ENCODE measurements at regions not wholly inside any gene's neighbourhood (a gene's known extent, or its start where the extent isn't known, plus 50 kb on each side); places are given as distances from the start of the nearest gene placed in this dataset.

DNA sequence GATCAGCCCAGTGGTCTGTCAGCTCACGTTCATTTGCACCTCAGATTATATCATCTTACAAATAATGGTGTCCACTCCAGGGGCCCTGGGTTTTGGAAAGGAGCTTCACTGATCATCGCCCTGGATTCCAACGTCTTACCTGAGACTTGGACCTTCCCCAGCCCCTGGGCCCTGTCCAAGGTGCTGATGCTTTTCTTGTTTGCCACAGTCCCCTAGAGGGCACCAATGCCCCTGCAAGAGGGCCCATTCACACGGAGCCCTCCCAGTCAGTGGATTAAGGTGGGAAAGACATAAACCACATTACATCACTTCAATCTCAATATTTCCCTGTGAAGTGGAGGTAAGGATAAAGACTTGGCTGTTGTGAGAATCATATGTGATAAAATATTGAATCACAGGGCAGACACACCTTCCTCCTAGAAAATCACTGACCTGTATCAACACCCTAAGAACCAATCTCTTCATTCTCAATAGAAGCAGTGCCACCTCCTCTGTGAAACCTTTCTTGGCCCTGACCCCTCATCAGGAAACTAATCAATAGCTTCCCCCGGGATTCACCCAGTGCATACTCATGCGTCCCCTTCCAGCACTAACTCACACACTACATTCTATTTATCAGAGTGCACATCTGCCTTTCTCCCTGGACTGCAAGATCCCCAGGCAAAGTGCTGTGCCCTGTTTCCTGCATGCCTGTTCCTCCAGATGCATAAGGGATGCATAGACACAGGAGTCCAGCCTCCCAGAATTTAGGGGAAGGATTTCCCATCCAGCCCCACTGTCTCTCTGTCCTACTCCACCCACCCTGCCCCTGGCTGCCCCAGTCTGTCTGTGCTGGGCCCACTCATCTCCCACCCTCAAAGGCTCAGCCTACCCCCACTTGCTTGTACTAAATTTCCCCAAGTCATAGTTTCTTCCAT is 167.0 kb downstream of the BUD13 start:
- TF ChIP-seq ZNF274 (IDR thresholded peaks at IDR 0.05; ENCODE audit: low read depth, low read length) = no peak
- no peak overlapping the region for H3K4me3 ChIP-seq (ENCODE audit: low read length)

DNA sequence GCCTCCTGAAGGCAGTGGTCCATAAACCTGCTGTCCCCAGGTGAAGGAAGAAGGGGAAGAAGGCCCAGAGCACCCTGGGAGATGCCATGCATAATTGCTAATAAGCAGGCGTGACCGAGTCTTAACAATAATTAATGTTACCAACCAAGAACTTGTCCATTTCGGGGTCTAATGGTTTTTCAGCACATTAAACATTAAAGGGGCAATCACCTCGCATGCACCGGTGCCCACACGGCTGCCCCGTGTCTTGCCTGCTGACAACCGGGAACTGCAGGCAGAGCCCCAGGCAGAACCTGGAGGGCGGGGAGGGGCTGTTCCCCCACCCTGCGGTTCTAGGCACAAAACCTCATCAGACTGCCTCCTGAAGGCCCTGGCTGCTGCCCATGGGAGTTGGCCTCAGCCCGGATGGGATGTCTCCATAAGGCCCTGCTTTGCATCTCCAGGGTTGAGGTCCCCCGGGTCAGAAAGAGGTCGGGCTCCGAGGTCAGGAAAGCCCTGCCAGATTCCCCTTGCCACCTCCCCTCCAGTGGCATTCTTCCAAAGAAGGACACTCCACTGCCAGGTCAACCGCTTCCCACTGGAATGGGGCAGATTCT is 169.0 kb downstream of the BUD13 start:
- TF ChIP-seq ZNF274 (IDR thresholded peaks at IDR 0.05; ENCODE audit: low read depth, low read length) = no peak
- H3K4me3 ChIP-seq (ENCODE audit: low read length) = no peak overlapping the region

DNA sequence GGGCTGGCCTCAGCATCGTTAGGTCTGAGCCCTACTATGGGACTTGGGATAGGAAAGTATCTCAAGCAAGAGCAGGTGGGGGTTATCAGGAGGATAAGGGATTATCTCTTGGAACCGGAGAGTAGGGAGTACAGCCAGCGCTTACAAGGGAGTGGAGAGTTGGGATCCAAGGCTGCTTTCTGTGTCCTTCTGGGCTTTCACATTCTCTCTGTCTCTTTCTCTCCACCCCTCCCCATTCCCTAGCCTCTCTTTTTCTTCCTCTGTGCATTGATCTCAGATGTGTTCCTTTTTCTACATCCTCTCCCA is 170.2 kb downstream of the BUD13 start:
- no peak overlapping the region for H3K4me3 ChIP-seq (ENCODE audit: low read length)
- no peak for TF ChIP-seq ZNF274 (IDR thresholded peaks at IDR 0.05; ENCODE audit: low read depth, low read length)

DNA sequence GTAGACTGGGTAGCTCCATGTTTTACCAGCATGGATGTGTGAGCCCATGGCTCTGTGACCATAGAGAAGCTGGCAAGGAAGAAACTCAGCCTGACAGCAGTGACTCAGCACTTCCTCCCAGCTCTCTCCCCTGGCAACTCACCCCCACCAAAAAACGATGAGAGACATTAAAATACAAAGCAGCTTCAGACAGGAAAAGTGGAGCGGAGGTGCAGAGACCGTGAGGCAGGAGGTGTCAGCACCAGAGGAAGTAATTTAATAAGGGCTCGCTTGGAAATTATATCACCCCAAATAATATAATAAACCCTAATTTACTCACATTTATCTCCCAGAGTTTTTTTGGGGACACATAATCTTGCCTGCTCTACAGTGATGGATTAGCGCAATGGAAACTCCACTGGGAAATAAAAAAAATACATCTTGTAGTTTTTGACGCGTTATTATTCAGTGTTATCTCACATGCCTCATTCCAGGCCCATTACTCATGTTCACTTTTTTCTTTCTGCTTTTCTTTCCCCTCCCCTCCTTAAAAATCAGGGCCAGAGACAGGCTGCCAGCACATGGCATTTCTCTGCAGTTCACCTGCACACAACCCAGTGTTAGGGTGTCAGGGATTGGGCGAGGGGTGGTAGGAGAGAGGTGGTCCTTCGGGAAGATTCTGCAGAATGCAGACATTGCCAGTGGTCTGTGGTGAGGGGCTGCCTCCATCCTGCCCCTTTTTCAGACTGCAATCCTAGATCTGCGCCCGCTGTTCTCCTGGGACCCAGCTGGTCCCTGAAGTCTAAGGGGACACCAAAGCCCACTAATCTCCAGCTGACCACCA is 170.8 kb downstream of the BUD13 start:
- no peak overlapping the region for H3K4me3 ChIP-seq (ENCODE audit: low read length)
- TF ChIP-seq ZNF274 (IDR thresholded peaks at IDR 0.05; ENCODE audit: low read depth, low read length) = no peak

DNA sequence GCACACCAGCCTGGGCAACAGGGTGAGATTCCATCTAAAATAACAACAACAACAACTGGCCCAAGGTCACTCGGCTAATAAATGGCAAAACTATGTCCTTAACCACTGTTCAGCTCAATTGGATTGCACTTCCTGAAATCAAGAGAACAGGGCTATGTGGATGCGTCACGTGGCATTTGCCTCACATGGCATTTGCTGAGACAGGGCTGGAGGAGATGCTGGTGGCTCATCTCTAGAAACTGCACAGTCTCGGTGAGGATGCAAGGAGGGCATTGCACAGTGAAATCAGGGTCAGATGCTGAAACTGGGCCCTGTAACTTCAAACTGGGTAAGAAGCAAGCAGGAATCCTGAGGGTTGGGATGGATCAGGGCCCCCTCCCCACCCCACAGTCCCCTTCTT is 171.9 kb downstream of the BUD13 start:
- no peak for TF ChIP-seq ZNF274 (IDR thresholded peaks at IDR 0.05; ENCODE audit: low read depth, low read length)
- H3K4me3 ChIP-seq (ENCODE audit: low read length) = no peak overlapping the region

DNA sequence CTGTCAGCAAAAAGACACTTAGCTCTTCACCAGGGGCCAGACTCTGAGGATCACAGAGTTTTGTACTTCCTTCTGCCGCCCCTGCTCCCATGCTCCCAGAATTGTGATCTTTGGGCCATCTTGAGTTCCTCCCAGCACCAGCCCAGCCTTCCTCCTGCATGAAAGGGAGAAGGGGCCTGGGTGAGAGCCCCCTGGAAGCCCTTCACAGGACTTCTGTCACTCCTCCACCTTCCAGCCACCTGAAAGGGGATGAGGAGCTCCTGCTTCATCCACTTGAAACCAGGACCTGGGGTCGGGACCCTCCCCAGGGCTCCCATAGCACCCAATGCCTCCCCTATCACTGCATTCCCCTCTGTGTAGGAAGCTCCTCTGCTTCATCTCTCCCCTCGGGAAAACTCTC is 174.2 kb downstream of the BUD13 start:
- TF ChIP-seq ZNF274 (IDR thresholded peaks at IDR 0.05; ENCODE audit: low read depth, low read length) = no peak
- H3K4me3 ChIP-seq (ENCODE audit: low read length) = no peak overlapping the region

DNA sequence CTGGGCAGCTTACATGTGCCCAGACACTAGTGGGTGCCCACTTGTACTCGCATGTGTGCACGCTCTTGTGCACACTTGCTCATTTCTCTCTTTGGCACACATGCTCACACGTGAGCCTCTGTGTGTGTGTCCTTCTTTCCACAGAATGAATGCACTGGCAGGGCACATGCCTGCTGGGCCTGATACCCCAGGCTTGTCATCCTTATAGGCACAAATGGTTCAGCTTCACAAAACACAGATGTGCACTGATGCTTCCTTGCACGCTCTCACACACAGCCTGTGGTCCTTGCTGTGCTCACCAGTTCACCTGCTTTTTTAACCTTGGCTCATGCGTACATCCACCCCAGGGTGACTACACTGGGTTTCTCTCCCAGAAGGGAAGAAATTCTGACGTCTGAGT is 174.8 kb downstream of the BUD13 start:
- TF ChIP-seq ZNF274 (IDR thresholded peaks at IDR 0.05; ENCODE audit: low read depth, low read length) = no peak
- H3K4me3 ChIP-seq (ENCODE audit: low read length) = no peak overlapping the region

DNA sequence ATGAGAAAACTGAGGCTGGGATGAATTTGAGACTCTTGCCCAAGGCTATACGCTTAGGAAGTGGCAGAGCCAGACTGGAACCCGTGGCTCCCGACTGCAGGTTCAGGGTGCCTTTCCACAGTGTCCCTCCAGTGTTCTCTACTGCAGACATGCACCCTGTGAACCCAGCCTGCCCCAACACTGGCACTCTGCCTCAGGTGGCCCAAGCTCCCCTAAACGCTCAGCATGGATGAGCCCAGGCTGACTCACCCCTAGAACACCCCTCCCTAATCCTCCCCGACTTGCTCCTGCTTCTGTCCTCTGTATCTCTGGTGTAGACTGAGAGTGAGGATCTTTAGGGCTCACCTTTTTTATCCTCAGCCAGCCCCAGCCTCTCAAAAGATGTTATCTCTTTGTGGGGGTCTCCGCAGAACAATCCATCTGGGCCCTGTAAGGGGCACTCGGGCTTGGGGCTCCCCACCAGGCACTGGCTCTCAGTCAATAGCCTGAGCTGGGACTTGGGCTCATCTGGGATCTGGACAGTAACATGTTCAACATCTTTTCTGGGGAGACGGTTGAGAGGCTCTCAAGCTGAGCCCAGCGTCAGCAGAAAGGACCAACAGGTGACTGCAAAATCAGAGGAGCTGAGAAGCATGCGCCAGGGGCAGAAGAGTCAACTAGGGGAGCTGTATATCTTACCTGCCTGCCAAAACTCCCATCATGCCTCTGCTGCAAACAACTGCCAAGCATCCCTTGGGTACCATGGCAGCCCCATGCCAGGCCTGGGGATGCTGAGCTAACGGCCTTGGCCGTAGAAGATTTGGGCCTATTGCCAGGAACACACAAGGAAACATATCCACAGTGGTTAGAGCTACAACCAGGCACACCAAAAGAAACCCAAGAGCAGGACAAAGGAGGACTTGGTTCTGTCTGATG is 176.2 kb downstream of the BUD13 start:
- no peak for TF ChIP-seq ZNF274 (IDR thresholded peaks at IDR 0.05; ENCODE audit: low read depth, low read length)
- H3K4me3 ChIP-seq (ENCODE audit: low read length) = no peak overlapping the region

DNA sequence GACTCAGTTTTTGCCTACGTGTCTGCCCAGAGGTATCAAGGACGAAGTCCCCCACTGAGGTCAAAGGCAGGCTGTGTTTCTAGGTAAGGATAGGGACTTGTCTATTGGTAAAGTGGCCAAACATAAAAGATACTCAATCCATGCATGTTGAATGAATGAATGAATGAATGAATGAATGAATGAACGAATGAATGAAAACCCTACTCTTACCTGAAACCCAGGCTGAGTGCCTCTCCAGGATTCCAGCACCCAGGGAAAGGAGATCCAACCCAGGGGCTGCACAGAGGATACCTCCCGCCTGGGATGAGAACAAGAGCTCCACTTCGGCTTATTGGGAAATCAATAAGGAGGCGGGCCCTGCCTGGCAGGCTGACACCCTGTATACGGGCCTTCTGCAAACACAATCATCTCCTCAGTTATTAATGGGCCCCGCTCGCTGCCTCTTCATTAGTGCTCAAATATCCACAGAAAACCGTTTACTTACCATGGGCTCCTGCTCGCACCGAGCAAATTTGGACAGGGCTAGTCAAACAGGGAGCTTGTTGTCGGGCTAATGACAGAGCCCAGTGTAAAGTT is 177.4 kb downstream of the BUD13 start:
- no peak overlapping the region for H3K4me3 ChIP-seq (ENCODE audit: low read length)
- TF ChIP-seq ZNF274 (IDR thresholded peaks at IDR 0.05; ENCODE audit: low read depth, low read length) = no peak

DNA sequence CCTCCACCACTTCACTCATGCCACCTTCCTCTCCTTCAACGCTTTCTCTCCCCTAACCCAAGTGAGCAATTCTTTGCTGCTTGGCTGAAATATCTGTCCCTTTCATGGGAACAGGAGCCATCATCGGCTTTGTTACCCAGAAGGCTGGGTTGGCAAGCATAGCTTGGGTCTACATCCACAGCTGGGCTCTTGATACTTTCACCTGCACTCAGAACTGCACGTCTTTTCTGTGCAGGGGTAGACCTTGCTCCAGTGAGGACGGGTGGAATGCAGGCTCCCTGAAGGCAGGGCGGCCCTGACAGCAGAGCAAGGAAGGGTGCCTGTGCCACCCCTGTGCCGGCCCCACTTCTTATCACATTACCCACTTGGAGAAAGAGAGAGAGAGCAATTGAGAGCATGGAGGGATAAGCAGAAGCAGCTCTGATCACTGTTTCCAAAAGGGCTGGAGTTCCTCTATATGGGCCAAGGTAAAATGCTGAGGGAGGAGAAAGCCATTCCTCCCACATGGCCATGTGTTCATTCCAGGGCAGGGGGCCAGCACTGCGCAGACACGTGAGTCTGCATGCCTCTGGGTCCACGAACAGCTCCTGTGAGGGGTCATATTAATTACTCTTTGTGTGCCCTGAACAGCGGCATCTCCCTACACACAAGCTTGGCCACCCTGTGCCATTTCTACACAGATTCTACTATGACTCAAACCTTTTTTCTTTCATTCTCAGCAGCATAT is 181.8 kb downstream of the BUD13 start:
- TF ChIP-seq ZNF274 (IDR thresholded peaks at IDR 0.05; ENCODE audit: low read depth, low read length) = no peak
- no peak overlapping the region for H3K4me3 ChIP-seq (ENCODE audit: low read length)

DNA sequence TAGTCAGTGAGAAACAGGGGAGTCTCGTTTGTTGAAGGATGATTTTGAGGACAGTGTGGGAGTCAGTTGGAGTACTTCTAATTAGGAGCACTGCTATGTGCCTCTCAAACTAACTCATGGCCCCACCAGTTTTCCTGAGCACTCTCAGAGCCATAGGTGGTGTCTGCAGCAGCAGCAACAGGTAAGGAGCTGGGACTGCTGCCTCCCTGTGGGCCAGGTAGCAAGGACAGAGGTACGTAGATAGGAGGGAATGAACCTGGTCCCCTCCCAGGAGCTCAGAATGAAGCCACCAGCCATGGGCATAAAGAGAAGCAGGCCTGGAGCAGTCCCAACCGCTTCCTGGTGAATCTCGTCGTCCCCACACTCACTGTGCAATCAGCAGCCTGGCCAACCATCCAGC is 183.4 kb downstream of the BUD13 start:
- no peak overlapping the region for H3K4me3 ChIP-seq (ENCODE audit: low read length)
- no peak for TF ChIP-seq ZNF274 (IDR thresholded peaks at IDR 0.05; ENCODE audit: low read depth, low read length)

DNA sequence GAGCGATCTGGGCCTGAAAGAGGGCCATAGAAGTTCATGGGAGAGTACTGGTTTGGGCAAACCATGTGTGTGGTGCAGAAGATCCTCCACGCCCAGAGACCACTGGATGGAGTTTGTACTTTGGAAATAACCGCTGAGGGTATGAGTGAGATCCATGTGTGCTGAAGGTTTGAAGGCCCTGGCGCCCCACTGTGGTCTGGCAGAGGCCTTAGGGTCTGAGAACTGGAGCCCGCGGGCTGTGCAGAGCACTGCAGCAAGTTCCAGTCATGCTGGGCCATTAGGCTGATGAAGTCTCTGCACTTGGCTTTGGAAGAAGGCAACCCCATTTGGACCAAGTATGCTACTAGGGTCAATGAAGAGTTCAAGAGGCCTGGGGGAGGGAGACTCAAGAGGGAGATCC is 186.4 kb downstream of the BUD13 start:
- no peak for TF ChIP-seq ZNF274 (IDR thresholded peaks at IDR 0.05; ENCODE audit: low read depth, low read length)
- H3K4me3 ChIP-seq (ENCODE audit: low read length) = no peak overlapping the region

DNA sequence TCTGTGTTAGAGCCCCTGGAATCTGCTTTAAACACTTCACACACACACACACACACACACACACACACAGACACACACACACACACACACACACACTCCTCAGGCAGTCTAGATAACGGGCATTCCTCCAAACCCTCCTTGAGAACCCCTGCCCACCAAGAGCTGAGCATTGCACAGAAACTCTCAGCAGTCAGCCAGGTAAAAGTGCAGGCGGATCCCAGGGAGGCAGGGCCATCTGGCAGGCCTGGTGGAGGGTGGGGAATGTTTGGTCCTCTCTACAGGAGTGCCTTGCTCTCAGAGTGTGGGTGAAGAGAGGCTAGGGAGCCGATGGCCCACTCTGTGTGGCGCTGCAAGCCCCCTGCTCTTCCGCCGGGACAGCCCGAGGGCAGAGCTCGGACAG is 190.2 kb downstream of the BUD13 start:
- TF ChIP-seq ZNF274 (IDR thresholded peaks at IDR 0.05; ENCODE audit: low read depth, low read length) = no peak
- H3K4me3 ChIP-seq (ENCODE audit: low read length) = no peak overlapping the region

Data from GM08714 (cell line).